K562 (cell line): ENCODE measurements at regions not wholly inside any gene's neighbourhood (a gene's known extent, or its start where the extent isn't known, plus 50 kb on each side); places are given as distances from the start of the nearest gene placed in this dataset.
"Not testable (repeated sequence)": the region's sequence is repeated elsewhere in the genome, so short reads cannot be mapped to it uniquely, and the experiment has no call there.

Experiments used
- ATAC-seq: fragments of 200-7000 bp; cut with Tn5 transposase; 3 replicates; pipeline ENCODE4 v1.9.1; 2020; ENCODE audit warnings: moderate library complexity
- BruUV-seq: library from RNA; stranded (reverse); fragments of 400-500 nt; replicated peaks from 2 replicates; lab custom pipeline; 2021; lab: Mats Ljungman, UMichigan
- CTCF ChIA-PET: fragments of 300-600 bp; formaldehyde crosslinking; extraction: SDS; loops from one replicate; lab custom pipeline; 2021; ENCODE audit warnings: low intra/inter-chr PET ratio; lab: Yijun Ruan, JAX
- POLR2A ChIA-PET: fragments of 300-600, 350-650 bp; sonication (Branson Sonifier 250); formaldehyde crosslinking; extraction: SDS; loops from one replicate; lab custom pipeline; 2021; ENCODE audit warnings: antibody characterized with exemption, inconsistent platforms; lab: Yijun Ruan, JAX
- DNase-seq, 4 experiments: peaks; one replicate each; pipeline versions ENCODE4 v3.0.0 to v3.0.0-alpha.2; 2011 to 2018; ENCODE audit warnings: low spot score in 3 of 4, mixed read lengths in 3 of 4; ENCODE audit errors: extremely low read depth in 1 of 4
- FAIRE-seq: peaks from 2 replicates; lab custom pipeline; 2011; peaks lifted over from hg19 to GRCh38; lab: Jason Lieb, UNC
- H2AFZ ChIP-seq: 2 replicates; pipeline ENCODE4 v1.6.0; 2011; ENCODE audit warnings: low read depth, low read length, control low read depth, inconsistent platforms
- H3K27ac ChIP-seq: fragments of 200-600 bp; 3 replicates; pipeline ENCODE4 v1.8.0; 2011; ENCODE audit warnings: low read depth, mild to moderate bottlenecking, control low read depth, inconsistent platforms, low read length, moderate library complexity, mixed read lengths; ENCODE audit errors: extremely low read depth
- H3K27me3 ChIP-seq, 2 experiments: fragments of 300-600 bp in 1 of 2; 2 replicates in 1 of 2; 3 replicates in 1 of 2; pipeline versions ENCODE4 v1.6.0 to v1.8.0; 2011; ENCODE audit warnings: inconsistent platforms in 2 of 2, low read length in 2 of 2, mild to moderate bottlenecking in 1 of 2, mixed read lengths in 1 of 2, moderate library complexity in 1 of 2; ENCODE audit not compliant: control insufficient read depth in 2 of 2, insufficient read depth in 2 of 2
- H3K36me3 ChIP-seq: fragments of 300-600 bp; 3 replicates; pipeline ENCODE4 v1.8.0; 2011; ENCODE audit warnings: mild to moderate bottlenecking, low read length, inconsistent platforms; ENCODE audit not compliant: control insufficient read depth, insufficient read depth
- H3K4me1 ChIP-seq, 2 experiments: fragments of 200-600 bp in 1 of 2; replicated peaks in 1 of 2; 2 replicates in 1 of 2; 3 replicates in 1 of 2; pipeline versions ENCODE4 v1.5.1 to v1.8.0; 2011; ENCODE audit warnings: inconsistent platforms in 2 of 2, low read length in 2 of 2, mild to moderate bottlenecking in 1 of 2, mixed read lengths in 1 of 2, moderate library complexity in 1 of 2; ENCODE audit not compliant: control insufficient read depth in 2 of 2, insufficient read depth in 2 of 2
- H3K4me2 ChIP-seq: 2 replicates; pipeline ENCODE4 v1.6.1; 2011; ENCODE audit warnings: low read length, control low read depth, inconsistent platforms, mixed read lengths; ENCODE audit not compliant: insufficient read depth
- H3K4me3 ChIP-seq: fragments of 200-600 bp; sonication (generic), shearing (Covaris generic); 2 replicates; pipeline ENCODE4 v1.5.1; 2016; ENCODE audit warnings: control low read depth, inconsistent platforms
- H3K79me2 ChIP-seq: fragments of 200-600 bp; 3 replicates; pipeline ENCODE4 v1.8.0; 2011; ENCODE audit warnings: low read length, inconsistent platforms; ENCODE audit not compliant: control insufficient read depth, insufficient read depth
- H3K9ac ChIP-seq, 2 experiments: 2 replicates each; pipeline versions ENCODE4 v1.6.0 to v1.6.1; 2011; ENCODE audit warnings: low read depth in 2 of 2, low read length in 2 of 2, control low read depth in 1 of 2, inconsistent platforms in 1 of 2, mild to moderate bottlenecking in 1 of 2, mixed read lengths in 1 of 2; ENCODE audit not compliant: insufficient read depth in 1 of 2
- H3K9me1 ChIP-seq: one replicate; pipeline ENCODE4 v1.6.0; 2011; ENCODE audit warnings: inconsistent platforms, mild to moderate bottlenecking, low read length, moderate library complexity; ENCODE audit not compliant: control insufficient read depth, insufficient read depth
- H3K9me3 ChIP-seq: replicated peaks from 2 replicates; pipeline ENCODE4 v1.5.1; 2011; ENCODE audit warnings: low read depth, low read length, inconsistent platforms; ENCODE audit not compliant: control insufficient read depth, insufficient read depth
- H4K20me1 ChIP-seq: replicated peaks from 2 replicates; pipeline ENCODE4 v1.6.1; 2011; ENCODE audit warnings: low read length, inconsistent platforms, mixed read lengths; ENCODE audit not compliant: control insufficient read depth, insufficient read depth
- NR2F6 ChIP-seq: fragments of 450-650 bp; formaldehyde crosslinking; IDR thresholded peaks from 2 replicates; pipeline ENCODE4 v1.4.0; 2020; ENCODE audit warnings: mild to moderate bottlenecking
- PML ChIP-seq: IDR thresholded peaks from 2 replicates; pipeline ENCODE4 v1.6.1; 2012; ENCODE audit warnings: low read length, inconsistent platforms
- POLR3G ChIP-seq: IDR thresholded peaks from 2 replicates; pipeline ENCODE4 v1.6.1; 2011; ENCODE audit not compliant: insufficient read length, insufficient replicate concordance; ENCODE audit errors: extremely low read depth
- RBM17 ChIP-seq: fragments of 200-400 bp; formaldehyde crosslinking; IDR thresholded peaks from 2 replicates; pipeline ENCODE4 v1.6.1; 2017; ENCODE audit warnings: low read depth, mild to moderate bottlenecking, low read length, borderline replicate concordance
- YBX1 ChIP-seq: fragments of 450-650 bp; IDR thresholded peaks from 2 replicates; pipeline ENCODE4 v1.7.1; 2016; ENCODE audit warnings: mild to moderate bottlenecking
- ZNF57 ChIP-seq: fragments of 450-650 bp; formaldehyde crosslinking; IDR thresholded peaks from 2 replicates; pipeline ENCODE4 v1.4.0; 2020; ENCODE audit warnings: mild to moderate bottlenecking, moderate library complexity
- WGBS: fragments of 100-300 bp; shearing (Covaris generic); methylation state at CpG from one replicate; pipeline ENCODE4 v1.1.6; 2016; ENCODE audit warnings: low coverage, mixed read lengths; ENCODE audit not compliant: insufficient coverage; ENCODE audit errors: missing lambda C conversion rate; 5-methylcytosine and 5-hydroxymethylcytosine counted together
- in situ Hi-C: fragments of 300-500 bp; cut with MboI; formaldehyde crosslinking; loops from 4 replicates; pipeline ENCODE4 v1.15.0; 2018; ENCODE audit warnings: inconsistent platforms, mixed read lengths
- intact Hi-C: fragments of 100-400 bp; cut with micrococcal nuclease; formaldehyde crosslinking; loops from 2 replicates; pipeline ENCODE4 v1.14.2; 2022
- TF ChIP-seq, protein P1 (sequence below), 2 experiments: fragments of 450-650 bp; formaldehyde crosslinking in 1 of 2; IDR thresholded peaks; 2 replicates each; pipeline versions ENCODE4 v1.4.0 to v1.6.1; 2014 to 2020; ENCODE audit warnings: mild to moderate bottlenecking in 2 of 2, borderline replicate concordance in 1 of 2, low read depth in 1 of 2

DNA sequence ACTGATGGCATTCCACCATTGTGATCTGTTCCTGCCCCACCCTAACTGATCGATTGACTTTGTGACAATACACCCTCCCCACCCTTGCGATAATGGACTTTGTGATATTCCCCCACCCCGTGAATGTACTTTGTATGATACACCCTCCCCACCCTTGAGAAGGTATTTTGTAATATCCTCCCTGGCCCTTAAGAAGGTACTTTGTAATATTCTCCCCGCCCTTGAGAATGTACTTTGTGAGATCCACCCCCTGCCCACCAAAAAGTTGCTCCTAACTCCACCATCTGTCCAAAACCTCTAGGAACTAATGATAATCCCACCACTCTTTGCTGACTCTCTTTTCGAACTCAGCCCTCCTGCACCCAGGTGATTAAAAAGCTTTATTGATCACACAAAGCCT, 214.5 kb upstream of the KIF2B start:
- BruUV-seq, ATAC-seq, H3K4me3 ChIP-seq, H3K9ac ChIP-seq, H4K20me1 ChIP-seq, H3K27ac ChIP-seq, CTCF ChIA-PET, H3K4me2 ChIP-seq, FAIRE-seq, H3K9me1 ChIP-seq, H3K27me3 ChIP-seq, POLR2A ChIA-PET, in situ Hi-C loops, H3K79me2 ChIP-seq, intact Hi-C loops, H3K36me3 ChIP-seq, H3K9me3 ChIP-seq, H3K4me1 ChIP-seq, H2AFZ ChIP-seq, DNase-seq: not testable (repeated sequence)
- 30% methylated on average over 5 of the region's 5 CpGs for WGBS
- TF ChIP-seq ZNF57 (CRISPR knock-in tag): peak; percentile 95

DNA sequence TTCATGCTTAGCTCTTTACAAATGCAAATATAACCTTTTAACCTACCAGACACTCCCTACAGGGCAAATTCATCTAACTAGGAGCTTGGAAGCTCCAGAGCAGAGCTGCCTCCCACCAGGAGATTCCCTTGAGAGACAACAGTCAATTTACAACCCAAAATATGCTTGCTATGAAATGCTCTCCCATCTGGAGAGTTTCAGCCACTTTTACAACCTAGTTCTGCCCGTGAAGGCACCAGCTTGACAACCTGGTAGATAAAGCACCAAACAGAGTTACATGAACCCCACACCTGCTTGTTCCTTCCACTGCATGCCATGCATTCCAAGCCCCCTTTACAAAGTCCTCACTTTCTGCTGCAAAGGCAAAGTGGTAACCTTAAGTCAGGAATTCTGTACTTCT, 215.3 kb upstream of the KIF2B start:
- in situ Hi-C loops: no loop called here
- 38% methylated on average over 1 of the region's 1 CpG for WGBS
- DNase-seq: no peak
- intact Hi-C loops: no loop called here
- no TSS peak for BruUV-seq
- no peak for FAIRE-seq
- Histone ChIP-seq H3K27ac (no peak overlapping the region), H3K9me1 (no peaks in the 10 kb centered on the region), H3K27me3 (no peaks in the 10 kb centered on the region), H4K20me1 (no peaks in the 10 kb centered on the region), H3K4me1 (no peaks in the 10 kb centered on the region), H3K9ac (no peak overlapping the region), H3K4me3 (no peak overlapping the region), H3K4me2 (no peak overlapping the region), H3K9me3 (0 out of 2 replicates have a peak, but pooled peaks cover 3% of the 10 kb centered on the region), H3K36me3 (no peaks in the 10 kb centered on the region), H2AFZ (no peak overlapping the region), H3K79me2 (no peaks in the 10 kb centered on the region)
- ChIA-PET POLR2A (no interaction called here), CTCF (no interaction called here)
- no peak for ATAC-seq
- TF ChIP-seq PML: no peak
- TF ChIP-seq RBM17: no peak
- TF ChIP-seq, protein P1, sequence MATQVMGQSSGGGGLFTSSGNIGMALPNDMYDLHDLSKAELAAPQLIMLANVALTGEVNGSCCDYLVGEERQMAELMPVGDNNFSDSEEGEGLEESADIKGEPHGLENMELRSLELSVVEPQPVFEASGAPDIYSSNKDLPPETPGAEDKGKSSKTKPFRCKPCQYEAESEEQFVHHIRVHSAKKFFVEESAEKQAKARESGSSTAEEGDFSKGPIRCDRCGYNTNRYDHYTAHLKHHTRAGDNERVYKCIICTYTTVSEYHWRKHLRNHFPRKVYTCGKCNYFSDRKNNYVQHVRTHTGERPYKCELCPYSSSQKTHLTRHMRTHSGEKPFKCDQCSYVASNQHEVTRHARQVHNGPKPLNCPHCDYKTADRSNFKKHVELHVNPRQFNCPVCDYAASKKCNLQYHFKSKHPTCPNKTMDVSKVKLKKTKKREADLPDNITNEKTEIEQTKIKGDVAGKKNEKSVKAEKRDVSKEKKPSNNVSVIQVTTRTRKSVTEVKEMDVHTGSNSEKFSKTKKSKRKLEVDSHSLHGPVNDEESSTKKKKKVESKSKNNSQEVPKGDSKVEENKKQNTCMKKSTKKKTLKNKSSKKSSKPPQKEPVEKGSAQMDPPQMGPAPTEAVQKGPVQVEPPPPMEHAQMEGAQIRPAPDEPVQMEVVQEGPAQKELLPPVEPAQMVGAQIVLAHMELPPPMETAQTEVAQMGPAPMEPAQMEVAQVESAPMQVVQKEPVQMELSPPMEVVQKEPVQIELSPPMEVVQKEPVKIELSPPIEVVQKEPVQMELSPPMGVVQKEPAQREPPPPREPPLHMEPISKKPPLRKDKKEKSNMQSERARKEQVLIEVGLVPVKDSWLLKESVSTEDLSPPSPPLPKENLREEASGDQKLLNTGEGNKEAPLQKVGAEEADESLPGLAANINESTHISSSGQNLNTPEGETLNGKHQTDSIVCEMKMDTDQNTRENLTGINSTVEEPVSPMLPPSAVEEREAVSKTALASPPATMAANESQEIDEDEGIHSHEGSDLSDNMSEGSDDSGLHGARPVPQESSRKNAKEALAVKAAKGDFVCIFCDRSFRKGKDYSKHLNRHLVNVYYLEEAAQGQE (IDR thresholded peaks at IDR 0.05; ENCODE audit: borderline replicate concordance): no peak
- TF ChIP-seq, protein P1 (CRISPR knock-in tag; IDR thresholded peaks at IDR 0.05; ENCODE audit: low read depth): no peak
- TF ChIP-seq YBX1: no peak
- TF ChIP-seq NR2F6 (CRISPR knock-in tag): no peak
- TF ChIP-seq POLR3G: no peak
